ENCODE measurements at regions not wholly inside any gene's neighbourhood (a gene's known extent, or its start where the extent isn't known, plus 50 kb on each side); places are given as distances from the start of the nearest gene placed in this dataset.

- no peak for TF ChIP-seq ZZZ3 (IDR thresholded peaks at IDR 0.05; ENCODE audit: control insufficient read depth, insufficient read length, low read depth)
- no peak for TF ChIP-seq YY1 (IDR thresholded peaks at IDR 0.05; ENCODE audit: low read depth, low read length)
- TF ChIP-seq POLR2AphosphoS5 (IDR thresholded peaks at IDR 0.05; ENCODE audit: low read length): no peak
- TF ChIP-seq REST (IDR thresholded peaks at IDR 0.05; ENCODE audit: low read depth, low read length): no peak
Measured at GRCh38 chr5:87499478-87500410, 87.0 kb upstream of the CCNH start.

Data from GM12878 (cell line).